Right lobe of liver (tissue), 4 donors: ENCODE measurements at regions not wholly inside any gene's neighbourhood (a gene's known extent, or its start where the extent isn't known, plus 50 kb on each side); places are given as distances from the start of the nearest gene placed in this dataset.

Experiments used
- CTCF ChIP-seq, 4 donors: fragments of 200-600 bp in 3 of 4; fragments of 450-650 bp in 1 of 4; IDR thresholded peaks; one replicate each; pipeline versions ENCODE4 v1.5.1 to v1.8.0; 2016 to 2022; ENCODE audit warnings: antibody characterized with exemption in 4 of 4, mild to moderate bottlenecking in 2 of 4
- POLR2A ChIP-seq: fragments of 450-650 bp; IDR thresholded peaks from one replicate; pipeline ENCODE4 v1.6.1; 2017; ENCODE audit warnings: antibody characterized with exemption, mild to moderate bottlenecking
- donor health status: DM: no; HTN: no; CAD: no.
- donor health status: DM: no; HTN: no; CAD: no.
- donor health status: DM: no; HTN: yes; CAD: no.

GRCh38 chr5:85741972-85742371 lies 875.8 kb upstream of the COX7C start:
- TF ChIP-seq POLR2A, result no peak
- no peak for TF ChIP-seq CTCF (IDR thresholded peaks at IDR 0.05)
